ENCODE measurements at regions not wholly inside any gene's neighbourhood (a gene's known extent, or its start where the extent isn't known, plus 50 kb on each side); places are given as distances from the start of the nearest gene placed in this dataset.

GRCh38 chr2:30031184-30031583 lies 109.8 kb upstream of the ALK start:
- Histone ChIP-seq H3K27ac (no peak overlapping the region), H3K4me1 (replicated peaks) (no peaks in the 10 kb centered on the region), H3K36me3 (no peaks in the 10 kb centered on the region), H3K4me3 (no peak overlapping the region), H3K9me3 (replicated peaks) (no peaks in the 10 kb centered on the region; the same call in 1 of the 2 replicates), H3K27me3 (replicated peaks) (no peaks in the 10 kb centered on the region)
- DNase-seq (ENCODE audit: low read depth in 1 of 2, low spot score in 2 of 2) = no peak

- no peaks in the 10 kb centered on the region for H3K36me3 ChIP-seq
- peak in 1 of 2 experiments; percentile 12 for DNase-seq (ENCODE audit: low read depth in 1 of 2, low spot score in 2 of 2)
Observed at GRCh38 chr2:30034052-30034775, 112.6 kb upstream of the YPEL5 start.

GRCh38 chr2:30037016-30037415 lies 109.8 kb upstream of the YPEL5 start:
- DNase-seq (ENCODE audit: low read depth in 1 of 2, low spot score in 2 of 2) = no peak

More at GRCh38 chr2:30034052-30034775, 112.6 kb upstream of the YPEL5 start:
- H3K4me3 ChIP-seq = no peak overlapping the region
- 0 out of 2 replicates have a peak, but pooled peaks cover 1% of the 10 kb centered on the region for H3K27me3 ChIP-seq (replicated peaks)
- H3K9me3 ChIP-seq (replicated peaks) = no peaks in the 10 kb centered on the region
- H3K4me1 ChIP-seq (replicated peaks) = no peaks in the 10 kb centered on the region
- no peak overlapping the region for H3K27ac ChIP-seq

GRCh38 chr2:30038419-30038818 lies 108.4 kb upstream of the YPEL5 start:
- Histone ChIP-seq H3K27ac (no peak overlapping the region), H3K36me3 (no peaks in the 10 kb centered on the region), H3K9me3 (replicated peaks) (no peaks in the 10 kb centered on the region), H3K4me1 (replicated peaks) (no peaks in the 10 kb centered on the region), H3K4me3 (no peak overlapping the region), H3K27me3 (replicated peaks) (peaks cover 7% of the 10 kb centered on the region)
- DNase-seq (ENCODE audit: low read depth in 1 of 2, low spot score in 2 of 2) = peak in 1 of 2 experiments; percentile 12

More at GRCh38 chr2:30037016-30037415, 109.8 kb upstream of the YPEL5 start:
- no peaks in the 10 kb centered on the region for H3K9me3 ChIP-seq (replicated peaks)
- no peak overlapping the region for H3K27ac ChIP-seq
- H3K36me3 ChIP-seq = no peaks in the 10 kb centered on the region
- peaks cover 7% of the 10 kb centered on the region; the same call in 1 of the 2 replicates for H3K27me3 ChIP-seq (replicated peaks)
- no peak overlapping the region for H3K4me3 ChIP-seq
- no peaks in the 10 kb centered on the region for H3K4me1 ChIP-seq (replicated peaks)

- Histone ChIP-seq H3K27me3 (replicated peaks) (peaks cover 12% of the 10 kb centered on the region), H3K4me3 (no peak overlapping the region), H3K27ac (no peak overlapping the region), H3K36me3 (no peaks in the 10 kb centered on the region), H3K4me1 (replicated peaks) (no peaks in the 10 kb centered on the region), H3K9me3 (replicated peaks) (no peaks in the 10 kb centered on the region)
- peak in 1 of 2 experiments; percentile 14 for DNase-seq (ENCODE audit: low read depth in 1 of 2, low spot score in 2 of 2)
Observed at GRCh38 chr2:30039101-30039500, 107.7 kb upstream of the YPEL5 start.

GRCh38 chr2:30040147-30040546 lies 106.7 kb upstream of the YPEL5 start:
- no peak overlapping the region for H3K27ac ChIP-seq
- peaks cover 22% of the 10 kb centered on the region for H3K27me3 ChIP-seq (replicated peaks)
- H3K4me3 ChIP-seq = no peak overlapping the region
- DNase-seq (ENCODE audit: low read depth in 1 of 2, low spot score in 2 of 2) = no peak
- no peaks in the 10 kb centered on the region for H3K4me1 ChIP-seq (replicated peaks)
- no peaks in the 10 kb centered on the region for H3K36me3 ChIP-seq
- no peaks in the 10 kb centered on the region for H3K9me3 ChIP-seq (replicated peaks)

GRCh38 chr2:30041884-30042283 lies 104.9 kb upstream of the YPEL5 start:
- H3K4me3 ChIP-seq = no peak overlapping the region
- H3K36me3 ChIP-seq = no peaks in the 10 kb centered on the region
- H3K27ac ChIP-seq = no peak overlapping the region
- peaks cover 22% of the 10 kb centered on the region for H3K27me3 ChIP-seq (replicated peaks)
- DNase-seq (ENCODE audit: low read depth in 1 of 2, low spot score in 2 of 2) = no peak
- H3K4me1 ChIP-seq (replicated peaks) = no peaks in the 10 kb centered on the region
- no peaks in the 10 kb centered on the region for H3K9me3 ChIP-seq (replicated peaks)

- H3K27ac ChIP-seq = no peak overlapping the region
- H3K9me3 ChIP-seq (replicated peaks) = no peaks in the 10 kb centered on the region; the same call in 1 of the 2 replicates
- H3K4me3 ChIP-seq = no peak overlapping the region
- H3K36me3 ChIP-seq = no peaks in the 10 kb centered on the region
- H3K4me1 ChIP-seq (replicated peaks) = no peaks in the 10 kb centered on the region
- peaks cover 28% of the 10 kb centered on the region for H3K27me3 ChIP-seq (replicated peaks)
- DNase-seq (ENCODE audit: low read depth in 1 of 2, low spot score in 2 of 2) = no peak
Observed at GRCh38 chr2:30046396-30046795, 100.4 kb upstream of the YPEL5 start.

- Histone ChIP-seq H3K9me3 (replicated peaks) (no peaks in the 10 kb centered on the region; the same call in 1 of the 2 replicates), H3K27me3 (replicated peaks) (peaks cover 28% of the 10 kb centered on the region), H3K4me1 (replicated peaks) (no peaks in the 10 kb centered on the region), H3K36me3 (no peaks in the 10 kb centered on the region), H3K4me3 (no peak overlapping the region), H3K27ac (no peak overlapping the region)
- no peak for DNase-seq (ENCODE audit: low read depth in 1 of 2, low spot score in 2 of 2)
Observed at GRCh38 chr2:30046979-30047378, 99.8 kb upstream of the YPEL5 start.

- Histone ChIP-seq H3K9me3 (replicated peaks) (no peaks in the 10 kb centered on the region; the same call in 1 of the 2 replicates), H3K27ac (no peak overlapping the region), H3K4me3 (no peak overlapping the region), H3K4me1 (replicated peaks) (no peaks in the 10 kb centered on the region), H3K27me3 (replicated peaks) (peaks cover 31% of the 10 kb centered on the region), H3K36me3 (no peaks in the 10 kb centered on the region)
- peak in 1 of 2 experiments; percentile 27 for DNase-seq (ENCODE audit: low read depth in 1 of 2, low spot score in 2 of 2)
Observed at GRCh38 chr2:30048636-30049175, 98.1 kb upstream of the YPEL5 start.

- H3K4me1 ChIP-seq (replicated peaks) = no peaks in the 10 kb centered on the region
Observed at GRCh38 chr2:30055548-30055947, 91.3 kb upstream of the YPEL5 start.

GRCh38 chr2:30060562-30060961 lies 86.2 kb upstream of the YPEL5 start:
- Histone ChIP-seq H3K4me3 (no peak overlapping the region), H3K27me3 (replicated peaks) (peaks cover 8% of the 10 kb centered on the region), H3K36me3 (no peaks in the 10 kb centered on the region), H3K27ac (no peak overlapping the region), H3K9me3 (replicated peaks) (no peaks in the 10 kb centered on the region), H3K4me1 (replicated peaks) (no peaks in the 10 kb centered on the region)
- DNase-seq (ENCODE audit: low read depth in 1 of 2, low spot score in 2 of 2) = no peak

More at GRCh38 chr2:30055548-30055947, 91.3 kb upstream of the YPEL5 start:
- H3K4me3 ChIP-seq = no peak overlapping the region
- DNase-seq (ENCODE audit: low read depth in 1 of 2, low spot score in 2 of 2) = no peak
- no peaks in the 10 kb centered on the region for H3K36me3 ChIP-seq
- peaks cover 18% of the 10 kb centered on the region for H3K27me3 ChIP-seq (replicated peaks)
- H3K27ac ChIP-seq = no peak overlapping the region
- no peaks in the 10 kb centered on the region for H3K9me3 ChIP-seq (replicated peaks)

- H3K27ac ChIP-seq = no peak overlapping the region
- H3K9me3 ChIP-seq (replicated peaks) = no peaks in the 10 kb centered on the region
- no peak overlapping the region for H3K4me3 ChIP-seq
- no peaks in the 10 kb centered on the region for H3K27me3 ChIP-seq (replicated peaks)
- no peaks in the 10 kb centered on the region for H3K36me3 ChIP-seq
- H3K4me1 ChIP-seq (replicated peaks) = no peaks in the 10 kb centered on the region
- no peak for DNase-seq (ENCODE audit: low read depth in 1 of 2, low spot score in 2 of 2)
Observed at GRCh38 chr2:30068067-30068466, 78.7 kb upstream of the YPEL5 start.

- Histone ChIP-seq H3K27me3 (replicated peaks) (peaks cover 19% of the 10 kb centered on the region), H3K4me1 (replicated peaks) (no peaks in the 10 kb centered on the region), H3K4me3 (no peak overlapping the region), H3K36me3 (no peaks in the 10 kb centered on the region), H3K27ac (no peak overlapping the region), H3K9me3 (replicated peaks) (no peaks in the 10 kb centered on the region)
- peak; percentile 54 to 62 for DNase-seq (ENCODE audit: low read depth in 1 of 2, low spot score in 2 of 2)
Observed at GRCh38 chr2:30072250-30072842, 74.5 kb upstream of the YPEL5 start.

Measured in SJSA1 (cell line).